Uterus (tissue), 3 donors: ENCODE measurements at regions not wholly inside any gene's neighbourhood (a gene's known extent, or its start where the extent isn't known, plus 50 kb on each side); places are given as distances from the start of the nearest gene placed in this dataset.
"Not testable (repeated sequence)": the region's sequence is repeated elsewhere in the genome, so short reads cannot be mapped to it uniquely, and the experiment has no call there.

Source experiments
- DNase-seq, 2 donors: peaks; one replicate each; pipeline ENCODE4 v3.0.0-alpha.2; 2019 to 2020
- H3K27ac ChIP-seq, 2 donors: fragments of 200-600 bp; sonication (generic); 1 replicate in 1 of 2; 2 replicates in 1 of 2; pipeline ENCODE4 v1.5.1; 2016 to 2018
- H3K27me3 ChIP-seq, 2 donors: fragments of 200-600 bp; sonication (generic); one replicate each; pipeline ENCODE4 v1.5.1; 2018 to 2019; ENCODE audit warnings: control low read depth in 1 of 2
- H3K36me3 ChIP-seq, 2 donors: fragments of 200-600 bp; sonication (generic); one replicate each; pipeline ENCODE4 v1.5.1; 2019; ENCODE audit warnings: control low read depth in 1 of 2
- H3K4me1 ChIP-seq, 2 donors: fragments of 200-600 bp; sonication (generic); one replicate each; pipeline ENCODE4 v1.5.1; 2018 to 2019; ENCODE audit warnings: control low read depth in 1 of 2
- H3K4me3 ChIP-seq, 2 donors: fragments of 200-600 bp; sonication (generic); 1 replicate in 1 of 2; 2 replicates in 1 of 2; pipeline ENCODE4 v1.5.1; 2018 to 2019; ENCODE audit warnings: mild to moderate bottlenecking in 1 of 2
- H3K9me3 ChIP-seq, 2 donors: fragments of 200-600 bp; sonication (generic); one replicate each; pipeline ENCODE4 v1.5.1; 2019; ENCODE audit warnings: control low read depth in 1 of 2
- POLR2A ChIP-seq, 2 donors: fragments of 450-650 bp; IDR thresholded peaks; one replicate each; pipeline ENCODE4 v1.6.1; 2016; ENCODE audit warnings: antibody characterized with exemption in 2 of 2, mild to moderate bottlenecking in 1 of 2, moderate library complexity in 1 of 2
- intact Hi-C: fragments of 100-400 bp; cut with DNase I; formaldehyde crosslinking; loops from one replicate; pipeline ENCODE4 v1.15.1; 2023; ENCODE audit warnings: low total_unique reads
- TF ChIP-seq, protein P1 (sequence below), 4 experiments: fragments of 200-600 bp in 2 of 4; fragments of 450-650 bp in 2 of 4; sonication (generic) in 2 of 4; IDR thresholded peaks; one replicate each; pipeline ENCODE4 v1.5.1; 2016 to 2019; ENCODE audit warnings: antibody characterized with exemption in 4 of 4, mild to moderate bottlenecking in 2 of 4, moderate library complexity in 1 of 4
- donor health status: DM: yes; HTN: yes; CAD: no.

DNA sequence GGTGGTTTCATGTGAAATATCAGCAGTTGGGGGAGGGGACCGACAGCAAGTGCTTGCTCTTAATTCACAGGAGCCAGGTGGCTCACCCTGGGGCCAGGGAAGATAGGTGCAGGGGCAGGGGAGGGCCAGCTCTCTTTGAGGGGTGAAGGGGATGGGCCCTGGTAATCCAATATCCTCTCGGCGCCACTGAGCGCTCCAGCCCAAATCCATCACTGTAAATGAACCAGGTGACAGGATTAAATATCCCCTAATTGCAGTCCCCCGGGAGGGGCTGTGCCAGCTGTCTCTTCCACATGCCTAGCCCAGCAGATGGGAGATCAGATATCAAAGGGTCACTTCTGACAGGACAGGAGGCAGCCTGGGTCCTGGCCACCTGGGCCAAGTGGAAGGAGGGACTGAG lies 531.8 kb upstream of the CADM1 start:
- H3K4me3 ChIP-seq = no peak overlapping the region
- DNase-seq = no peak
- intact Hi-C loops = no loop called here
- H3K27ac ChIP-seq = no peak overlapping the region
- H3K4me1 ChIP-seq = no peaks in the 10 kb centered on the region
- no peaks in the 10 kb centered on the region for H3K36me3 ChIP-seq
- TF ChIP-seq POLR2A (IDR thresholded peaks at IDR 0.05) = no peak
- TF ChIP-seq, protein P1, sequence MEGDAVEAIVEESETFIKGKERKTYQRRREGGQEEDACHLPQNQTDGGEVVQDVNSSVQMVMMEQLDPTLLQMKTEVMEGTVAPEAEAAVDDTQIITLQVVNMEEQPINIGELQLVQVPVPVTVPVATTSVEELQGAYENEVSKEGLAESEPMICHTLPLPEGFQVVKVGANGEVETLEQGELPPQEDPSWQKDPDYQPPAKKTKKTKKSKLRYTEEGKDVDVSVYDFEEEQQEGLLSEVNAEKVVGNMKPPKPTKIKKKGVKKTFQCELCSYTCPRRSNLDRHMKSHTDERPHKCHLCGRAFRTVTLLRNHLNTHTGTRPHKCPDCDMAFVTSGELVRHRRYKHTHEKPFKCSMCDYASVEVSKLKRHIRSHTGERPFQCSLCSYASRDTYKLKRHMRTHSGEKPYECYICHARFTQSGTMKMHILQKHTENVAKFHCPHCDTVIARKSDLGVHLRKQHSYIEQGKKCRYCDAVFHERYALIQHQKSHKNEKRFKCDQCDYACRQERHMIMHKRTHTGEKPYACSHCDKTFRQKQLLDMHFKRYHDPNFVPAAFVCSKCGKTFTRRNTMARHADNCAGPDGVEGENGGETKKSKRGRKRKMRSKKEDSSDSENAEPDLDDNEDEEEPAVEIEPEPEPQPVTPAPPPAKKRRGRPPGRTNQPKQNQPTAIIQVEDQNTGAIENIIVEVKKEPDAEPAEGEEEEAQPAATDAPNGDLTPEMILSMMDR (IDR thresholded peaks at IDR 0.05) = no peak
- no peaks in the 10 kb centered on the region for H3K27me3 ChIP-seq
- no peaks in the 10 kb centered on the region for H3K9me3 ChIP-seq

- H3K27ac ChIP-seq = no peak overlapping the region
- H3K27me3 ChIP-seq = no peaks in the 10 kb centered on the region
- TF ChIP-seq POLR2A (IDR thresholded peaks at IDR 0.05) = no peak
- TF ChIP-seq, protein P1 (IDR thresholded peaks at IDR 0.05) = no peak
- no peaks in the 10 kb centered on the region for H3K4me1 ChIP-seq
- no peak for DNase-seq
- intact Hi-C loops = no loop called here
- no peaks in the 10 kb centered on the region for H3K9me3 ChIP-seq
- H3K36me3 ChIP-seq = no peaks in the 10 kb centered on the region
- no peak overlapping the region for H3K4me3 ChIP-seq
Measured at GRCh38 chr11:116033931-116034553, 529.8 kb upstream of the CADM1 start.

DNA sequence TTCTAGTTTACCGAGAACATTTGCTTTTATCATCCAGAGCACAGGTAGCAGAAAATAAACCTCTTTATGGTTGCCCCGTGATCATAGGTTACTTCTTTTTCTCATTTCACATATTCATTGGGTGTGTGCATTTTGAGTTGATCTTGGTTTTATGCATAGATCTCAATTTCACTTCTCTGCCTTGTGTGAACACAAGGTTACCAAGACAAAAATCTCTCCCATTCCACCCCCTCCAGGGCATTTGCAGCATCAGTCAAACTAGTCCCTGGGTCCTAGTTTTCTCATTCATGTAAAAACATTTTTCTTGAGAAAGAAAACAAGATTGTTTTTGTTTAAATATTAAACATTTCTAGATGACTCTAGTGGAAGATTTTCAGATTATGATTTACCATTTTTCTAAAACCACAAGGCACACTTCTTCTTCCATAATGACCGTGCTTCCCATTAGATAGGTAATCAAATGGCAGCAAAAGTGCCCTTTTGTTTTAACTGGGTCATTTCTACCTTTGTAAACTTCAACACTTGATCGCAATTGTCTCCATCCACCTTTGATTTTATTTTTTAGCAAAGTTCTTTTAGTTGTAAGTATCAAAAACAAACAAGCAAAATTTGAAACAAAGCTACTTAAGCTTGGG lies 526.6 kb upstream of the CADM1 start:
- Histone ChIP-seq H3K36me3 (no peaks in the 10 kb centered on the region), H3K27me3 (no peaks in the 10 kb centered on the region), H3K4me1 (no peaks in the 10 kb centered on the region), H3K27ac (no peak overlapping the region), H3K4me3 (no peak overlapping the region), H3K9me3 (no peaks in the 10 kb centered on the region)
- intact Hi-C loops = no loop called here
- DNase-seq = no peak
- TF ChIP-seq POLR2A (IDR thresholded peaks at IDR 0.05) = no peak
- TF ChIP-seq, protein P1 (IDR thresholded peaks at IDR 0.05) = no peak

DNA sequence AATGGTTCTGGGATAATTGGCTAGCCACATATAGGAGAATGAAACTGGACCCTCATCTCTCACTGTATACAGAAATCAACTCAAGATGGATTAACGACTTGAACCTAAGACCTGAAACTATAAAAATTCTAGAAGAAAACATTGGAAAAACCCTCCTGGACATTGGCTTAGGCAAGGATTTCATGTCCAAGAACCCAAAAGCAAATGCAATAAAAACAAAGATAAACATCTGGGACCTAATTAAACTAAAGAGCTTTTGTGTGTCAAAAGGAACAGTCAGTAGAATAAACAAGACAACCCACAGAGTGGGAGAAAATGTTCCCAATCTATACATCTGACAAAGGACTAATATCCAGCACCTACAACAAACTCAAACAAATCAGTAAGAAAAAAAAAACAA lies 524.3 kb upstream of the CADM1 start:
- H3K9me3 ChIP-seq, H3K27ac ChIP-seq, intact Hi-C loops, H3K4me3 ChIP-seq, H3K27me3 ChIP-seq, H3K4me1 ChIP-seq, H3K36me3 ChIP-seq, DNase-seq: not testable (repeated sequence)

- DNase-seq = no peak
- TF ChIP-seq, protein P1 (IDR thresholded peaks at IDR 0.05) = no peak
- no peak for TF ChIP-seq POLR2A (IDR thresholded peaks at IDR 0.05)
- Histone ChIP-seq H3K36me3 (no peaks in the 10 kb centered on the region), H3K27ac (no peak overlapping the region), H3K4me3 (no peak overlapping the region), H3K4me1 (no peaks in the 10 kb centered on the region), H3K27me3 (no peaks in the 10 kb centered on the region), H3K9me3 (no peaks in the 10 kb centered on the region)
- intact Hi-C loops = no loop called here
Measured at GRCh38 chr11:115999437-115999836, 495.2 kb upstream of the CADM1 start.
